ENCODE measurements at regions not wholly inside any gene's neighbourhood (a gene's known extent, or its start where the extent isn't known, plus 50 kb on each side); places are given as distances from the start of the nearest gene placed in this dataset.
A peak's percentile ranks its signal among the peaks of the same experiment; 100 is the strongest.

DNA sequence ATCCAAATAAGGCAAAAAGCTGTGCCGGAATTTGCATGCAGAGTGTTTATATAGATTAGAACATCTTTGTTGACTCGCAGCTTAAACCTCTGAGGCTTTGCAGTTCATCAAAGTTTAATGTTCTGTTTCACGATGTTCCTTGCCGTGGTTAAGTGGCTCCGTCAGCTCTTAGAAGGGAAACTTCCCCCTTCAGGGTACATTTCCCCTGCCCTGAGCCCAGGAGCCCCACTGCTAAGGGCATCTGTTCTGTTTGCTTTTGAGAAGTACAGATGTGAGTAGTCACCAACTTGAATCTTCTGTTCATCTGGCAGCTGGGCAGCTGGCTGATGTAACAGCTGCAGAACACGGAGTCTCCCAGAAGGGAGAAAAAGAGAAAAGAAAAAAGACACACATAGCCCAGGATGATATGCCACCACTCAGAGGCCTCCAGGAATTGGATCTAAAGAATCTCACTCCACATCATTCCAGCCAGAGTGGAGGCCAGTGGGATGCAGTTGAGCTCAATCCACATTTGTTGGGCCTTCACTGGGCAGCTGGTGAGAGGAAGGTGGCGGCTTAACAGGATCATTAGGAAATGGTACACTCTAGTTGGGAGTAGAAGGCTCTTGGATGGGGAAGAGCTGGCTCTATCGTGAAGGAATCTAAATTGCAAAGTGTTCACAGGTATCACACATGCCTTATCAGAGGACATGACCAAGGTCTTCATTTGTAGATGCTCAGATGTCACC is 178.7 kb upstream of the RBPJ start:
- DNase-seq = peak; percentile 67

GRCh38 chr4:26144526-26145155 is 176.2 kb upstream of the RBPJ start:
- DNase-seq = no peak

- no peak for DNase-seq
Measured at GRCh38 chr4:26145212-26145611, 175.6 kb upstream of the RBPJ start.

DNA sequence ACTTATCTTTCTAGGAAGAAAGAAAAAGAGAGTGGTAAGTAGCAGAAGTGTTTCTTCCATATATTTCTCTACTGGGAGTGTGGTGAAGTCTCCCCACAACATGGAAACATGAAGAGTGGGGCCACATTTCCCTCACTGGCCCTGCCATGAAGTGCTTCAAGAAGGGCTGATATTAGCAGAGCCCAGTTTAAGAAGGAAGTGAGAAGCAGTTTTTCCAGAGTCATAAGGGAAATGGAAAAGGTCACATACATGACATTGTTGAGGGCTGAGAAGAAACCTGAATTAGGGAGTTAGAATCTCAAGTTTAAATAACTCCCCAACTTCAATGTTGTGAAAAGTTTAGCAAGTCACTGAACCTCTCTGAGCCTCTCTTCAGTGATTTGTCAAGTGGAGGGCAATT is 171.9 kb upstream of the RBPJ start:
- no peak for DNase-seq

DNA sequence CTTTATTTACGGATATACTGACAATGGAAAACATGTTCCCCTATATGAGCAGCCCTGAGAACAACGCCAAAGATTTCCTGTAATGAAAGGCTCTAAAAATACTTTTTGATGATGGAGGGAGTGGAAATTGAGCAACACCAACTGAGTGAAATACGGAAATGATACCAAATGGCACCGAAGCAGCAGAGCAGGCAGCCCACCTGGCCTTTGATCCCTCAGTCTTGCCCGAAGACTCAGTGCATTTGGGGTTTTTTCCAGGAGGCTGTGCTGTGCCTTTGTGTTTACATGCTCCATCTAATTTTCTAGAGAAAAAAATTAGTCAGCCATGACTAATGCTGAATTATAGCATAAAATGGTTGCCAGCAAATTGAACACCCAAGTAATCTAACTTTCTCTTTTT is 169.9 kb upstream of the RBPJ start:
- DNase-seq = peak; percentile 13

GRCh38 chr4:26151615-26152014 is 169.2 kb upstream of the RBPJ start:
- peak; percentile 85 for DNase-seq

GRCh38 chr4:26152056-26152455 is 168.8 kb upstream of the RBPJ start:
- DNase-seq = peak; percentile 71

- no peak for DNase-seq
Measured at GRCh38 chr4:26157541-26157940, 163.3 kb upstream of the RBPJ start.

DNA sequence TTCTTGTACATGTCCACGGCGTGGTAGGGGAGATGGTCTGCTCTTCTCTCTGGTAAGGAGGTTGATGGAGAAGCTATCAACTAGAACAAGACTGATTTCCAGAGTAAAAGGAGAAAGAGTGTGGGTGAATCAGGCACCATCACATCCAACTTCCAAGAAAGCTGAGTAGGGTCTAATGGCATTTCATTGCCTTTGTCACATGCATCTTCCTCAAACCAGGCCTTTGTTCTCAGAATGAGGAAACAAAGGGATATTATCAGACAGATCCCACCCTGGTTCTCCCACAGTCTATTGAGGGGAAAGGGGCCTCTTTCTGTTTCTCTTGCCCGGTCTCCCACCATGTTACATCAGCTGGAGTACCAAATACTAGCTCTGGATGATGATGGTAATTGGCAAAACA is 160.2 kb upstream of the RBPJ start:
- no peak for DNase-seq

DNA sequence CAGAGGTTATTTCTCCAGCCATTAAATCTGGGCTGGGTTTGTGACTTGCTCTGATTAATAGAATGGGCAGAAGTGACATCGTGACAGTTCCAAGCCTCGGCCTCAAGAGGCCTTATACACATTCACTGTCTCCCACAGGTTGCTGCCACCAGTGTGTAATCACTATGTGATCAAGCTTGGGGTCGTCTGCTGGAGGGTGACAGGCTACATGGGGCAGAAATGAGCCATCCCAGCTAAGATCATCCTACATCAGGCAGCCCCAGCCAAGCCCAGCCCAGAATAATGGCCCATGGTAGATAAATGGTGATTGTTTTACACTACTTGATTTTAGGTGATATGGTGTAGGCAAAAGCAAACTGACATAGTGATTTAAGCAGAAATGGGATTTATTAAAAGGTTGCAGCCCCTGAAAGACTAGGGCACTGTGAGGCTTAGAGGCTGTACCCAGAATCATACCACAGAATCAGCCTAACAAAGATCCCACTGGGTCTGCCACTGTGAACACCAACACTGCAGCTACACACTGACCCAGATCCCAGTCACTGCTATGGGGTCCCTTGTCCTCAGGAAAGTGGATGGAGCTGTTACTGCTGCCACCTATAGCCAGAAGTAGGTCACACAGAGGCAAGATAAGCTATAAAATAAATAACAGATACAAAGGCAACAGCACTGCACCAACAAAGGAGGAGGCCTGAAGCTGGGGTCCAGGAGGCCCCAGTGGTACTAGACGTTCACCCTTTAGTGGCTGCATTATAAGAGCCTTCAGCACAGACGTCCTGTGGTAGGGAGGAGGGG is 159.6 kb upstream of the RBPJ start:
- DNase-seq = no peak

DNA sequence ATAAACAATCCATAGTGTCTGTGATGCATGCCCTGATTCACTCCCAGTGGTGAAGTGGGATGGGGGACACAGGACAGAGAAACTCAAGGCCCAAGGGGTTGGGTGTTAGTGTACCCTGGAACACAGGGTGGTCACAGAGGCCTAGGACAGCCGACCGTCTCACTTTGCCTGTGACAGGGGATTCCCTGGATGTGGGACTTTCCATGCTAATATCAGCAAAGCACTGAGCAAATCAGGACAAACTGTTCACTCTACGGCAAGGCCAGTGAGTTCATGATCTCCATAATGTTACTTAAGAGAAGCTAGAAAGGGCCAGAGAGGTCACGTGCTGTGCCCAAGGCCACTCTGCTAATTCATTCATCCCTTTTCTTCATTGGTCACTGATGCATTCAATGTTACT is 158.7 kb upstream of the RBPJ start:
- no peak for DNase-seq

DNA sequence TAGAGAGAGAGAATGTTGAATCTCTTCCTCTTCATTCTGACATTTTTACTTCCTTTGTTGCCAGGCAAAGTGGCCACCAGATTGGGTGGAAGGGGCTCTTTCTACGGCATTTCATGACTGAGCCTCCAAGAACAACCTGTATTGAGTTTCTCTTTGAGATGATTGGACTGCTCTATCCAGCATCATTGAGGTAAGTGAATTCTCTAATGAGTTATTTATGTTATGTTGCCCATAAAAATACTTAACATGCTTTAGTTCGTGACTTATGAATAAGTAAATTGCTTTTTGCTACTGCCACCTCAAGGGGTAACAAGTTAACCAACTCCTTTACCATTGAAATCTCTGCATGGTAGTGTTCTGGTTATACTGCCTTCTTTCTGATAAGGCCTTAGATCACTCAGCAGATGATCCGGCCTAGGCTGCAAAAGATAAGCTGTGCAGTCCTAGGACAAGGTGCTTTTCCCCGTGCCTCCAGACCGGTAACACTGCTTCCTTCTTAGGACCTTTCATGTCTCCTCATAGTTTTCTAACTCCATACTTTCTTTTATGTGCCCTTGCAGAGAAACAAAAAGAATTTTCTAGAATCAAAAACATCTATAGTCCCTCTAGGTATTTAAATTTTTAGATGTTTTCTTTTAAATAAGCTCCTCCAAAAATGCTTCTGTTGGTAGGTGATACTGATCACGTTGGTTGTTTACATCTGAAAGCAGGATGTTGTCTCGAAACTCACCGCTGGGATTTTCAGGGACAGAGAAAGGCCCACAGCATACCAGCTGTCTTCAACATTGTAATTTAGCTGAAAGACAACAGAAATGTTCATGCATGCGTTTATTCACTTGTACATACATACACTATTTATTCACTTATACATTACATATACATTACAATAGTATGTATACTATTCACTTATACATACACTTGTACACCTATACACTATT is 157.1 kb upstream of the RBPJ start:
- no peak for DNase-seq

- no peak for DNase-seq
Measured at GRCh38 chr4:26171501-26171900, 149.3 kb upstream of the RBPJ start.

DNA sequence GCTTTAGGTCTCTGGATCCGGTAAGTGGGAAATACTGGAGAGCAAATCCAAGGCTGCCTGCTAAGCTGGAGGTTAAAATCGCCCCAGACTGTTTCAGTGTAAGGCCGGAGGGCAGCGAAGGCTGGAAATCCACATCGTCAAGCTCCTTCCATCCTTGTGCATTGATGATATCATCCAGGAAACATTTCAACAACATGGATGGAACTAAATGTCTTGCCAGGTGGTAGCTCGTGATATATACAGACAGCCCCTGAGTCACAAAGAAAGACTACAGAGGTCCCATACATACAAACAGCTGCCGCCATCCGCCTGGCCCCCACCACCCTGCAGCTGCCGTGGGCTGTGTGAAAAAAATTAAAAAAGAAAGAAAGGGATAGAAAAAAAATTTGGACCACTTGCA is 148.9 kb upstream of the RBPJ start:
- peak; percentile 85 for DNase-seq

DNA sequence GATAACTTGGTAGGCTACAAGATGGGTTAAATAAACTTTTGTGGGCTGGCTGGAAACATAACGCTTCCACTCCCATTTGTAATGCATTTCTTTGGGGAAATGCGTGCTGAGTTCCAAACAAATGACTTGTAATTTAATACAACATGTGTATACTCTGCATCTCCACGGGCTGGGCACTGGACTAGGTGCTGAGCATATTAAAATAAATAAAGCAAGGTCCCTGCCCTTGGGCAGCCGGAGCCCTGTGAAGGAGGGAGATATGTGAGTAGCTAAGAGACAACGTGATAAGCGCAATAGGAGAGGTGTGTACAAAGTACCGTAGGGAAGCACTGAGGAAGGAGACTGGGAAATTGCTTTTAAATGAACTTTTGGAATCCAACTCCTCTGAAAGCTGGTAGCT is 147.2 kb upstream of the RBPJ start:
- DNase-seq = no peak

GRCh38 chr4:26174027-26174426 is 146.8 kb upstream of the RBPJ start:
- DNase-seq = no peak

- DNase-seq = peak; percentile 81
Measured at GRCh38 chr4:26175006-26175786, 145.6 kb upstream of the RBPJ start.

DNA sequence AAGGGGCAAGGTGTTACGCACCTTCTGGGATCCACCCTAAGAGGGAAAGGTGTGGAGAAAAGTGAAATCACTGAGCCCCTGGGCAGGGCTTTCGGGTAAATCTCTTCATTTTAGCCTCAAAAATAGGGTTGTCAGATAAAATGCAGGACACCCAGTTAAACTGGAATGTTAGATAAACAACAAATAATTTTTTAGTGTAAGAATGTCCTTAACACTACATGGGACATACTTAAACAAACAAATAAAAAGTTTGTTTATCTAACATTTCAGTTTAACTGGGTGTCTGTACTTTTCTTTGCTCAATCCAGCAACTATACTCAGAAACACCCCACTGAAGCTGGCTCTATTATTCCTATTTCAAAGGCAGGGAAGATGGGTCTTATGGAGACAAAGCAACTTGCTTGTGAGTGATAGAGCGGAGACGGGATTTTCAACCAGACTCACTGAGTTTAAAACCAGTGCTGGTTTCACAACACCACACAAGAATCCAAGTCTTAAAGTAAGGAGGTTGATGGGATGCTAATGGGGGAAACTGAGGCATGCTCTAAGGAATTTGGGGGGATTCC is 144.8 kb upstream of the RBPJ start:
- no peak for DNase-seq

GRCh38 chr4:26176598-26177149 is 144.1 kb upstream of the RBPJ start:
- DNase-seq = peak; percentile 86

DNA sequence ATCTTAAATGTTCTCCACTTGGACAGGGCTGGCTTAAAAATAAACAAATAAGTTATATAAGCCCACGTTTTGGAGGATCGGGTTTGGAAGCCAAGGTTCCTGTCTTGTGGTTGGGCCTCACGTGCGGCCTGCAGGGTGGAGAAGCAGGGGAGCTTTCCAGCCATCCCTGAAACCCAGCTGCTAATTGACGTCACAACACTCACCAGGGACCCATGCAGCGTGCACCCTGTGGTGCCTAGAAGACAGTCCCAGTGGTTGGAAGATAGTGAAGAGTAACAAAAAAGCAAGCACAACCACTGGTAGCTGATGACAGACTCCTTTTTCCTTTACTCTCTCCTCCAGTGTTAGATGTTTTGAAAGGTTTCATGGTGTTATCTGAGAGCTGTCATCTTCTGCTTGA is 142.0 kb upstream of the RBPJ start:
- DNase-seq = peak; percentile 60

GRCh38 chr4:26179316-26179760 is 141.5 kb upstream of the RBPJ start:
- no peak for DNase-seq

Measured in right hindlimb (tissue), 1 donor.